ENCODE measurements at regions not wholly inside any gene's neighbourhood (a gene's known extent, or its start where the extent isn't known, plus 50 kb on each side); places are given as distances from the start of the nearest gene placed in this dataset.

GRCh38 chrY:11293392-11293791 is 1407.6 kb upstream of the USP9Y start:
- H3K36me3 ChIP-seq (ENCODE audit: low read depth) = no peaks in the 10 kb centered on the region

GRCh38 chrY:11334151-11334550 is 1366.9 kb upstream of the USP9Y start:
- DNase-seq (ENCODE audit: low spot score) = peak; percentile 87
- H3K9me3 ChIP-seq (ENCODE audit: severe bottlenecking) = no peaks in the 10 kb centered on the region
- no peak for ATAC-seq (ENCODE audit: low read depth)

More at GRCh38 chrY:11293392-11293791, 1407.6 kb upstream of the USP9Y start:
- H3K9me3 ChIP-seq (ENCODE audit: severe bottlenecking) = no peaks in the 10 kb centered on the region
- no peak for TF ChIP-seq CTCF (IDR thresholded peaks at IDR 0.05; ENCODE audit: poor library complexity, severe bottlenecking)
- ATAC-seq (ENCODE audit: low read depth) (no peak), DNase-seq (ENCODE audit: low spot score) (no peak)
- H3K4me3 ChIP-seq (ENCODE audit: severe bottlenecking) = no peak overlapping the region
- no peak overlapping the region for H3K27ac ChIP-seq (ENCODE audit: poor library complexity, severe bottlenecking)
- no peaks in the 10 kb centered on the region for H3K4me1 ChIP-seq (ENCODE audit: insufficient read depth, poor library complexity, severe bottlenecking)
- no peaks in the 10 kb centered on the region for H3K27me3 ChIP-seq (ENCODE audit: insufficient read depth, poor library complexity, severe bottlenecking)

More at GRCh38 chrY:11334151-11334550, 1366.9 kb upstream of the USP9Y start:
- Histone ChIP-seq H3K4me1 (ENCODE audit: insufficient read depth, poor library complexity, severe bottlenecking) (no peaks in the 10 kb centered on the region), H3K4me3 (ENCODE audit: severe bottlenecking) (no peak overlapping the region), H3K27me3 (ENCODE audit: insufficient read depth, poor library complexity, severe bottlenecking) (no peaks in the 10 kb centered on the region), H3K36me3 (ENCODE audit: low read depth) (no peaks in the 10 kb centered on the region), H3K27ac (ENCODE audit: poor library complexity, severe bottlenecking) (no peak overlapping the region)
- TF ChIP-seq CTCF (IDR thresholded peaks at IDR 0.05; ENCODE audit: poor library complexity, severe bottlenecking) = no peak

Data from RWPE2 (cell line).